Retinal pigment epithelial cell (primary cell): ENCODE measurements at regions not wholly inside any gene's neighbourhood (a gene's known extent, or its start where the extent isn't known, plus 50 kb on each side); places are given as distances from the start of the nearest gene placed in this dataset.
"Not testable (repeated sequence)": the region's sequence is repeated elsewhere in the genome, so short reads cannot be mapped to it uniquely, and the experiment has no call there.

ENCODE experiments used
- DNase-seq: peaks from one replicate; pipeline ENCODE4 v3.0.0-alpha.2; 2010; ENCODE audit warnings: low read depth
- H3K4me3 ChIP-seq: 2 replicates; pipeline ENCODE4 v1.5.1; 2011; ENCODE audit warnings: mild to moderate bottlenecking, low read length, control low read depth, moderate library complexity
- CTCF ChIP-seq: conservative IDR thresholded peaks from 2 replicates; pipeline ENCODE4 v1.5.1; 2011; ENCODE audit warnings: low read depth, low read length, control low read depth, inconsistent platforms

DNA sequence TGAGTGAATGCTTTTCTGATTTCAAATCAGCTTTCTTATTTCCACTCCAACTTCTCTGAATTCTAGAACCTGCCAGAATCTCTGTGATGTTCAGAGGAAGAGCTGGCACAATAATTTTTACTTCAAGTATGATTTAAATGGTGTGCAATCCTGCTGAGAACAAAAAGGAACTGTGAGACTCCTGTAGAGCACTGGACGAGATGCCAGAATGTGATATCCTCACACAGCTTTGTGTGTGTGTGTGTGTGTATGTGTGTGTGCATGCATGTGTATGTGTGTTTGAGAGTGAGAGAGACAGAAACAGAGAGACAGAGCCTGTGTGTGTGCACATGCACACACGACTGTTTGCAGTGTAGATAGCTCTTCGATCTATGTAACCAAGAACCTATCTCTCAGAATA is 713.6 kb upstream of the ZP4 start:
- no peak overlapping the region for H3K4me3 ChIP-seq
- TF ChIP-seq CTCF: no peak
- DNase-seq: no peak

DNA sequence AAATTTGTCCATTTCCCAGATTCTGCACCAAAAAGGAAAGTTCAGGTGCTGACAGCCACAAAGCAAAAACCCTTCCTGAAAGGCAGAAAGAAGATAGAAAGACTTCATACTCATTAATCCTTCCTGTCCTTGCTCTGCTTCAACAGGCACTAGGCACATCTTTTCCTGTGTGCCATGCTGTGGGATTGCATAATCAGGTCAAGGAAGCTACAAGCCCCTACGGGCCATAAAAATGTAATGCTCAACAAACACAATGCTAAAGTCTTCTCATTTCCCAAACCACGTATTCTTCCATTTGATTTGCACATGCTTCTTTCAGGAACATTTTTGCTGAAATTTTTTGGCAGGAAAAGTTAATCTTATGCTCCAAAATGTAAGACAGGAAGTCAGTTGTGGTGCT is 710.9 kb upstream of the ZP4 start:
- H3K4me3 ChIP-seq, DNase-seq: not testable (repeated sequence)

DNA sequence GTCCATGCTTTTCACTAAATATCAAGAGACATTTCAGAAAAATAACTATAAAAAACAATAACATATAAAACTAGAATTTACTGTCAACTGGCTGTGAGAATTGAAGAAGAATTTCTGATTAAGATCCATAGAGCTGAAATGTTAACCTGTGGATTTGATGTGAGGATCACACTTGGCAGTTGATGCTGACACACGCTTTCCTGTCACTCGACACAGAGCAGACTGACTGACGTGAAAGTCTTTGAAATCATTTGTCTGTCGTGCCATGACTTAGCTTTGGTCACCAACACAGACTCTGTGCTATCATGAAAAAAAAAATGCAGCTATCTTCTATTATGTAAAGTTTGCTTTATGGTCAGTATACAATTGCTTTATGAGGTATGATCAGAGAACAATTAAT is 706.0 kb upstream of the ZP4 start:
- DNase-seq: no peak
- H3K4me3 ChIP-seq: no peak overlapping the region
- no peak for TF ChIP-seq CTCF

- H3K4me3 ChIP-seq: no peak overlapping the region
- no peak for DNase-seq
- TF ChIP-seq CTCF: no peak
Observed at GRCh38 chr1:238592621-238593020, 701.9 kb upstream of the ZP4 start.

DNA sequence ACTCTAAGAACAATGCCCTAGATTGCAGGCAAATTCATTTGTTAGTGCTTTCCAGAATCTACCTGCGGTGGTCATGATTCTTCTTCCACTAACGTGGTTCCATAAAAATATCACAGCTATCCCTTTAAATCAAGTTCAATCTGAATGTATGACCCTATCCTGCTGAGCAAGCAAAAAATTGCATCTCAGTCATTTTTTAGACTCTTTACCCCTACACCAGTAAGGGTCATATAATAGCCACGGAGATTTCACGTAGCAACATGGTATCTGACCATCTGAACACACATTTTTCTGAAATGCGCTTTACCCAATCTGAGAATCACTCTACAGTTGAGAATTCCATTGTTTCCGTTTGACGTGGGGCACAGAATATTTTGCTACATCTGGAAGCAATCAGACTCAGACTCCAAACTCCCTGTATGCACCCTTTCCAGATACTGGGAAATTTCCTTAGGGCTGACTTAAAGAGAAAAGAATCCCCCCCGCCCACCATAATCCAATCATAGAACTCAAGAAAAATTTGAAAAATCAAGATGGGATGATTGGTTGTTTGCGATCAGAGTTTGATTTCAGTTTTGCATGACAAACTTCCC is 699.2 kb upstream of the ZP4 start:
- TF ChIP-seq CTCF: no peak
- DNase-seq: no peak
- H3K4me3 ChIP-seq: no peak overlapping the region

DNA sequence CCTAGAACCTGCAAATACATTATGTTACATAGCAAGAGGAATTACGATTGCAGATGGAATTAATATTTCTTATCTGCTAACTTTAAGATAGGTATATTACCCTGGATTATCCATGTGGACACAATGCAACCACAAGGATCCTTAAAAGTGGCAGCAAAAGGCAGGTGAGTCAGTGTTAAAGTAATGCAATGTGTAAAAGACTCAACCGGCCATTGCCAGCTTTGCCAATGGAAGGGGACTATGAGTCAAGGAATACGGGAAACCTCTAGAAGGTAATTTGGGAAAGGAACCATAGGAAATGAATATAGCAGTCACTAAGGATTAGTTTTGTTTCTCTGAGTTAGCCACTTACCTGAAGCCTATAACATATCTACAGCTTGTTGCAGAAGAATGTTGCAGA is 692.1 kb upstream of the ZP4 start:
- no peak for DNase-seq
- H3K4me3 ChIP-seq: no peak overlapping the region
- no peak for TF ChIP-seq CTCF

- TF ChIP-seq CTCF: no peak
- DNase-seq: no peak
Observed at GRCh38 chr1:238581332-238581731, 690.6 kb upstream of the ZP4 start.

GRCh38 chr1:238568735-238569134 is 678.0 kb upstream of the ZP4 start:
- no peak overlapping the region for H3K4me3 ChIP-seq
- DNase-seq: no peak
- no peak for TF ChIP-seq CTCF

More at GRCh38 chr1:238581332-238581731, 690.6 kb upstream of the ZP4 start:
- H3K4me3 ChIP-seq: no peak overlapping the region
